Right lobe of liver (tissue), 4 donors: ENCODE measurements at regions not wholly inside any gene's neighbourhood (a gene's known extent, or its start where the extent isn't known, plus 50 kb on each side); places are given as distances from the start of the nearest gene placed in this dataset.

ENCODE experiments used
- POLR2A ChIP-seq: fragments of 450-650 bp; IDR thresholded peaks from one replicate; pipeline ENCODE4 v1.6.1; 2017; ENCODE audit warnings: antibody characterized with exemption, mild to moderate bottlenecking
- TF ChIP-seq, protein P1 (sequence below), 4 donors: fragments of 200-600 bp in 3 of 4; fragments of 450-650 bp in 1 of 4; IDR thresholded peaks; one replicate each; pipeline versions ENCODE4 v1.5.1 to v1.8.0; 2016 to 2022; ENCODE audit warnings: antibody characterized with exemption in 4 of 4, mild to moderate bottlenecking in 2 of 4
- donor health status: DM: no; HTN: no; CAD: no.
- donor health status: DM: no; HTN: no; CAD: no.
- donor health status: DM: no; HTN: yes; CAD: no.

DNA sequence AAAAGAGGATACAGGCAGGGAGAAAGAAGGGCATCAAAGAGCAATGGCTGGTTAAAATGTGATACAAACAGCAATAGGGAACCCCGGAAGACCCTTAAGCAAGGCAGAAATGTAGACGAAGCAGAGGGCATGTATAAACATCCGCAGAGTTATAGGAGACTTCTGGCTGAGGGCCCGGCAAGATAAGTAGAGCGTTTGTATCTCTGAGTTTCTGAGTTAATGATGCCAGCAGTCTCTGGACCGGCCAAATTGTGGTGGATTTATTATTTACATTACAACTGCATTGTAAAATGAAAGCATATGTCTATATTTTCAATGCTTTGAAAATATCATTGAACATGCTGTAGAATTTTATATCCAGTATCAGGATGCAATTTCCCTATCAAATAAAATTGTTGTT is 148.0 kb upstream of the KCTD1 start:
- TF ChIP-seq, protein P1, sequence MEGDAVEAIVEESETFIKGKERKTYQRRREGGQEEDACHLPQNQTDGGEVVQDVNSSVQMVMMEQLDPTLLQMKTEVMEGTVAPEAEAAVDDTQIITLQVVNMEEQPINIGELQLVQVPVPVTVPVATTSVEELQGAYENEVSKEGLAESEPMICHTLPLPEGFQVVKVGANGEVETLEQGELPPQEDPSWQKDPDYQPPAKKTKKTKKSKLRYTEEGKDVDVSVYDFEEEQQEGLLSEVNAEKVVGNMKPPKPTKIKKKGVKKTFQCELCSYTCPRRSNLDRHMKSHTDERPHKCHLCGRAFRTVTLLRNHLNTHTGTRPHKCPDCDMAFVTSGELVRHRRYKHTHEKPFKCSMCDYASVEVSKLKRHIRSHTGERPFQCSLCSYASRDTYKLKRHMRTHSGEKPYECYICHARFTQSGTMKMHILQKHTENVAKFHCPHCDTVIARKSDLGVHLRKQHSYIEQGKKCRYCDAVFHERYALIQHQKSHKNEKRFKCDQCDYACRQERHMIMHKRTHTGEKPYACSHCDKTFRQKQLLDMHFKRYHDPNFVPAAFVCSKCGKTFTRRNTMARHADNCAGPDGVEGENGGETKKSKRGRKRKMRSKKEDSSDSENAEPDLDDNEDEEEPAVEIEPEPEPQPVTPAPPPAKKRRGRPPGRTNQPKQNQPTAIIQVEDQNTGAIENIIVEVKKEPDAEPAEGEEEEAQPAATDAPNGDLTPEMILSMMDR (IDR thresholded peaks at IDR 0.05) = no peak
- TF ChIP-seq POLR2A = no peak
